A673 (cell line): ENCODE measurements at regions not wholly inside any gene's neighbourhood (a gene's known extent, or its start where the extent isn't known, plus 50 kb on each side); places are given as distances from the start of the nearest gene placed in this dataset.

Experiments used
- BruUV-seq: library from RNA; stranded (reverse); fragments of 400-500 nt; replicated peaks from 2 replicates; lab custom pipeline; 2021; lab: Mats Ljungman, UMichigan
- CTCF ChIA-PET: fragments of 300-600 bp; sonication (Branson Sonifier 250); formaldehyde crosslinking; loops from one replicate; lab custom pipeline; 2022; ENCODE audit warnings: antibody characterized with exemption; lab: Charles Lee
- POLR2A ChIA-PET: fragments of 300-600 bp; sonication (Branson Sonifier 250); formaldehyde crosslinking; loops from one replicate; lab custom pipeline; 2022; ENCODE audit warnings: antibody characterized with exemption; ENCODE audit not compliant: low non-redundant PET; lab: Charles Lee
- DNase-seq: peaks from one replicate; pipeline ENCODE4 v3.0.0-alpha.2; 2015; ENCODE audit warnings: low spot score
- H3K27ac ChIP-seq: fragments of 200-600 bp; sonication (generic); 2 replicates; pipeline ENCODE4 v1.5.1; 2016; ENCODE audit warnings: mixed run types, low read depth, mild to moderate bottlenecking, mixed read lengths, antibody characterized with exemption, low read length; ENCODE audit not compliant: poor library complexity, severe bottlenecking
- H3K27me3 ChIP-seq: fragments of 200-600 bp; sonication (generic); replicated peaks from 2 replicates; pipeline ENCODE4 v1.6.1; 2017; ENCODE audit warnings: mixed run types, low read depth, mild to moderate bottlenecking, mixed read lengths, antibody characterized with exemption, low read length; ENCODE audit not compliant: insufficient read depth, poor library complexity
- H3K36me3 ChIP-seq: fragments of 200-600 bp; sonication (generic); 2 replicates; pipeline ENCODE4 v1.6.1; 2016; ENCODE audit warnings: mixed run types, mild to moderate bottlenecking, mixed read lengths, antibody characterized with exemption, low read length; ENCODE audit not compliant: insufficient read depth, poor library complexity, severe bottlenecking
- H3K4me1 ChIP-seq: fragments of 200-600 bp; sonication (generic); 2 replicates; pipeline ENCODE4 v1.6.1; 2017; ENCODE audit warnings: mixed run types, mild to moderate bottlenecking, mixed read lengths, antibody characterized with exemption, low read length; ENCODE audit not compliant: insufficient read depth, poor library complexity, severe bottlenecking
- H3K4me3 ChIP-seq: fragments of 200-600 bp; sonication (generic); 2 replicates; pipeline ENCODE4 v1.5.1; 2016; ENCODE audit warnings: low read depth, mixed run types, mild to moderate bottlenecking, mixed read lengths, low read length; ENCODE audit not compliant: poor library complexity, severe bottlenecking
- H3K9me3 ChIP-seq: fragments of 200-600 bp; sonication (generic); 2 replicates; pipeline ENCODE4 v1.6.1; 2016; ENCODE audit warnings: mixed run types, low read depth, mild to moderate bottlenecking, mixed read lengths, antibody characterized with exemption, low read length; ENCODE audit not compliant: poor library complexity, severe bottlenecking
- EZH2 ChIP-seq: fragments of 200-600 bp; sonication (generic); IDR thresholded peaks from 2 replicates; pipeline ENCODE4 v1.6.1; 2017; ENCODE audit warnings: borderline replicate concordance, low read depth, mild to moderate bottlenecking, mixed read lengths, antibody characterized with exemption, low read length; ENCODE audit not compliant: poor library complexity, severe bottlenecking
- intact Hi-C: fragments of 100-400 bp; cut with micrococcal nuclease; formaldehyde crosslinking; loops from one replicate; pipeline ENCODE4 v1.10.0; 2022; ENCODE audit not compliant: unreplicated experiment
- TF ChIP-seq, protein P1 (sequence below): fragments of 300-800, 200-600 bp; sonication (generic); conservative IDR thresholded peaks from 2 replicates; pipeline ENCODE4 v1.5.1; 2017; ENCODE audit warnings: low read depth, mild to moderate bottlenecking, antibody characterized with exemption, low read length, moderate library complexity, mixed read lengths

- BruUV-seq, result no TSS peak
- Histone ChIP-seq H3K9me3 (no peaks in the 10 kb centered on the region), H3K27me3 (no peaks in the 10 kb centered on the region), H3K4me1 (no peaks in the 10 kb centered on the region), H3K36me3 (no peaks in the 10 kb centered on the region), H3K4me3 (no peak overlapping the region), H3K27ac (no peak overlapping the region)
- DNase-seq, result no peak
- TF ChIP-seq EZH2, result no peak
- TF ChIP-seq, protein P1, sequence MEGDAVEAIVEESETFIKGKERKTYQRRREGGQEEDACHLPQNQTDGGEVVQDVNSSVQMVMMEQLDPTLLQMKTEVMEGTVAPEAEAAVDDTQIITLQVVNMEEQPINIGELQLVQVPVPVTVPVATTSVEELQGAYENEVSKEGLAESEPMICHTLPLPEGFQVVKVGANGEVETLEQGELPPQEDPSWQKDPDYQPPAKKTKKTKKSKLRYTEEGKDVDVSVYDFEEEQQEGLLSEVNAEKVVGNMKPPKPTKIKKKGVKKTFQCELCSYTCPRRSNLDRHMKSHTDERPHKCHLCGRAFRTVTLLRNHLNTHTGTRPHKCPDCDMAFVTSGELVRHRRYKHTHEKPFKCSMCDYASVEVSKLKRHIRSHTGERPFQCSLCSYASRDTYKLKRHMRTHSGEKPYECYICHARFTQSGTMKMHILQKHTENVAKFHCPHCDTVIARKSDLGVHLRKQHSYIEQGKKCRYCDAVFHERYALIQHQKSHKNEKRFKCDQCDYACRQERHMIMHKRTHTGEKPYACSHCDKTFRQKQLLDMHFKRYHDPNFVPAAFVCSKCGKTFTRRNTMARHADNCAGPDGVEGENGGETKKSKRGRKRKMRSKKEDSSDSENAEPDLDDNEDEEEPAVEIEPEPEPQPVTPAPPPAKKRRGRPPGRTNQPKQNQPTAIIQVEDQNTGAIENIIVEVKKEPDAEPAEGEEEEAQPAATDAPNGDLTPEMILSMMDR, result no peak
- intact Hi-C loops, result no loop called here
- ChIA-PET CTCF (no interaction called here), POLR2A (no interaction called here)
These were observed 80.3 kb downstream of the GJA1 start for GRCh38 chr6:121515630-121516265.

DNA sequence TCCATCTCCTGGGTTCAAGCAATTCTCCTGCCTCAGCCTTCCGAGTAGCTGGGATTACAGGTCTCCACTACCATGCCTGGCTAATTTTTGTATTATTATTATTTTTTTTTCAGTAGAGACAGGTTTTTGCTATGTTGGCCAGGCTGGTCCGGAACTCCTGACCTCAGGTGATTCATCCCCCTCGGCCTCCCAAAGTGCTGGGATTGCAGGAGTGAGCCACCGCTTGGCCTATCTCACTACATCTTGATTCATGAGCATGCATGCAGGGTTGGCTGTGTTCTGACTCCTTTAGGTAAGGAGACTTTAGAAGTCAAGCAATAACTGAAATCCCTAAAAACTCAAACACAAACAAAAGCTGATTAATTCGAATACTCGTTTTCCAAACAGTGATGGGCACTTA lies 80.9 kb downstream of the GJA1 start:
- POLR2A ChIA-PET, result no interaction called here
- no peaks in the 10 kb centered on the region for H3K4me1 ChIP-seq
- H3K27ac ChIP-seq, result no peak overlapping the region
- no peaks in the 10 kb centered on the region for H3K36me3 ChIP-seq
- CTCF ChIA-PET, result no interaction called here
- no TSS peak for BruUV-seq
- no peak overlapping the region for H3K4me3 ChIP-seq
- intact Hi-C loops, result no loop called here
- H3K27me3 ChIP-seq, result no peaks in the 10 kb centered on the region
- no peak for TF ChIP-seq EZH2
- TF ChIP-seq, protein P1, result no peak
- no peak for DNase-seq
- no peaks in the 10 kb centered on the region for H3K9me3 ChIP-seq

DNA sequence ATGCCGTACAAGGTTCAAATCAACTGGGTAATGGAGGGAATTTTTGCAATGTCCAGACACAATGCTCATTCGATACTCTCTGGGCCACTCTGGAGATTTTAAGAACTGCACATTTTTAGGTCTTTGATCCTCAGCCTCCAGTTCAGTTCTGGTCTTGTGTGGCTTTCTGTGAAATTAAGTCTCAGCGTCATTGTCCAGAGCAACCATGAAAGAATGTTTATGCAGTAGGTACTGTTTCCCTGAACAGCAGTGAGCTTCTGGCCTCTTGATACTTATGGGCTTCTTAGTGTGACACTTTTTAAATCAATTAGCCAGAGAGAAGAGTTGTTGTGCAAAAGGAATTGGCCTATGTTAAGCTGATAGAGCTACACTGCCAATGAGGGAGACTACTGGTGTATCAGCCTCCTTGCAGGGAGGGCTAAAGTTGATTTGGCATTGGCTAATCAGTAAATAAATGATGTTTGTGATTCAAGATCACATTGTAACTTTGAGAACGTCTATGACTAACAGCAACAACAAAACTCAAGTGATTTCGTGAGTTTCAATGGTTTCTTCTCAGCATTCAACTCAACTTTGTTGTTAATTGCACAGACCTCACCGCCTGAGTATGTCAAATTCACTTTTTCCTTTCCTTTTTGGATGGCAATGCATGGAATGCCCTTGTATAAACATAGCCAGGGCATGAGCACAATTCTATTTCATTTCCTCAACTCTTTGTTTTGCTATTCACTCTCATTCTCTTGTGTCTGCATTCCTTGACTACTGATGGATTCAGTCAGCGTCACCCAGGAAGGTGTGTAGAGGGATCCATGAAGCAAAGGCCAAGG lies 85.1 kb downstream of the GJA1 start:
- ChIA-PET CTCF (no interaction called here), POLR2A (no interaction called here)
- Histone ChIP-seq H3K9me3 (no peaks in the 10 kb centered on the region), H3K27me3 (no peaks in the 10 kb centered on the region), H3K27ac (no peak overlapping the region), H3K36me3 (no peaks in the 10 kb centered on the region), H3K4me1 (no peaks in the 10 kb centered on the region), H3K4me3 (no peak overlapping the region)
- intact Hi-C loops, result no loop called here
- no peak for DNase-seq
- TF ChIP-seq, protein P1, result no peak
- no peak for TF ChIP-seq EZH2
- BruUV-seq, result no TSS peak
